GM21526 (cell line): ENCODE measurements at regions not wholly inside any gene's neighbourhood (a gene's known extent, or its start where the extent isn't known, plus 50 kb on each side); places are given as distances from the start of the nearest gene placed in this dataset.
A peak's percentile ranks its signal among the peaks of the same experiment; 100 is the strongest.
"Not testable (repeated sequence)": the region's sequence is repeated elsewhere in the genome, so short reads cannot be mapped to it uniquely, and the experiment has no call there.

Source experiments
- ATAC-seq: cut with Tn5 transposase; IDR thresholded peaks from one replicate; pipeline ENCODE4 v1.9.1; 2021; ENCODE audit warnings: moderate library complexity; ENCODE audit not compliant: unreplicated experiment, low FRiP score

GRCh38 chr17:72560303-72561247 is 439.8 kb downstream of the SOX9 start:
- ATAC-seq: peak; percentile 69

GRCh38 chr17:72561266-72561665 is 440.4 kb downstream of the SOX9 start:
- no peak for ATAC-seq

- no peak for ATAC-seq
Observed at GRCh38 chr17:72561680-72562079, 440.9 kb downstream of the SOX9 start.

GRCh38 chr17:72562615-72563188 is 441.9 kb downstream of the SOX9 start:
- ATAC-seq: no peak

- no peak for ATAC-seq
Observed at GRCh38 chr17:72563952-72564351, 443.1 kb downstream of the SOX9 start.

GRCh38 chr17:72565006-72565405 is 444.2 kb downstream of the SOX9 start:
- ATAC-seq: no peak

- no peak for ATAC-seq
Observed at GRCh38 chr17:72565758-72566157, 444.9 kb downstream of the SOX9 start.

GRCh38 chr17:72566671-72567484 is 446.1 kb downstream of the SOX9 start:
- ATAC-seq: no peak

GRCh38 chr17:72567774-72568173 is 447.0 kb downstream of the SOX9 start:
- ATAC-seq: no peak

- no peak for ATAC-seq
Observed at GRCh38 chr17:72569148-72569946, 448.5 kb downstream of the SOX9 start.

- no peak for ATAC-seq
Observed at GRCh38 chr17:72571813-72572396, 451.1 kb downstream of the SOX9 start.

GRCh38 chr17:72572604-72573491 is 452.0 kb downstream of the SOX9 start:
- no peak for ATAC-seq

- not testable (repeated sequence) for ATAC-seq
Observed at GRCh38 chr17:72573492-72573801, 452.6 kb downstream of the SOX9 start.

- ATAC-seq: no peak
Observed at GRCh38 chr17:72574675-72575510, 454.1 kb downstream of the SOX9 start.

GRCh38 chr17:72575542-72576233 is 454.9 kb downstream of the SOX9 start:
- no peak for ATAC-seq

- ATAC-seq: no peak
Observed at GRCh38 chr17:72576289-72576759, 455.5 kb downstream of the SOX9 start.

- ATAC-seq: no peak
Observed at GRCh38 chr17:72578817-72579470, 458.1 kb downstream of the SOX9 start.
